ENCODE measurements at regions not wholly inside any gene's neighbourhood (a gene's known extent, or its start where the extent isn't known, plus 50 kb on each side); places are given as distances from the start of the nearest gene placed in this dataset.

- no peak for TF ChIP-seq CTCF (IDR thresholded peaks at IDR 0.05)
- TF ChIP-seq POLR2A (IDR thresholded peaks at IDR 0.05): no peak
These were observed 431.1 kb downstream of the DTWD2 start for GRCh38 chr5:118557251-118557661.

Data from Peyer's patch (tissue), 4 donors.